ENCODE measurements at regions not wholly inside any gene's neighbourhood (a gene's known extent, or its start where the extent isn't known, plus 50 kb on each side); places are given as distances from the start of the nearest gene placed in this dataset.

- TF ChIP-seq CTCF (IDR thresholded peaks at IDR 0.05) (no peak), POLR2A (IDR thresholded peaks at IDR 0.05) (no peak)
Observed at GRCh38 chr9:90057361-90057760, 452.5 kb downstream of the GADD45G start.
